IMR-90 (cell line): ENCODE measurements at regions not wholly inside any gene's neighbourhood (a gene's known extent, or its start where the extent isn't known, plus 50 kb on each side); places are given as distances from the start of the nearest gene placed in this dataset.

ENCODE experiments used
- ATAC-seq: fragments of 200-7000 bp; cut with Tn5 transposase; 2 replicates; pipeline ENCODE4 v1.9.1; 2020; ENCODE audit warnings: low read depth, mild to moderate bottlenecking, moderate library complexity
- BruUV-seq: library from RNA; stranded (reverse); fragments of 400-500 nt; replicated peaks from 2 replicates; lab custom pipeline; 2021; lab: Mats Ljungman, UMichigan
- CTCF ChIA-PET: fragments of 300-600 bp; formaldehyde crosslinking; extraction: SDS; loops from one replicate; lab custom pipeline; 2021; ENCODE audit warnings: antibody characterized with exemption; lab: Yijun Ruan, JAX
- POLR2A ChIA-PET: fragments of 300-600 bp; sonication (Branson Sonifier 250); formaldehyde crosslinking; loops from one replicate; lab custom pipeline; 2022; ENCODE audit warnings: antibody characterized with exemption; ENCODE audit not compliant: unreplicated experiment; lab: Charles Lee
- DNase-seq: peaks from one replicate; pipeline ENCODE4 v3.0.0; 2013
- H2AFZ ChIP-seq: replicated peaks from 2 replicates; pipeline ENCODE3; 2013; ENCODE audit warnings: low read length, mild to moderate bottlenecking; ENCODE audit not compliant: poor library complexity
- H2AK5ac ChIP-seq: 2 replicates; pipeline ENCODE4 v1.6.1; 2013; ENCODE audit warnings: low read depth, low read length, inconsistent platforms
- H2AK9ac ChIP-seq: replicated peaks from 2 replicates; pipeline ENCODE3; 2013; ENCODE audit warnings: mild to moderate bottlenecking, low read depth, low read length, moderate library complexity; ENCODE audit not compliant: poor library complexity
- H2BK120ac ChIP-seq: 2 replicates; pipeline ENCODE4 v1.6.1; 2013; ENCODE audit warnings: low read depth, low read length, inconsistent platforms
- H2BK15ac ChIP-seq: 3 replicates; pipeline ENCODE4 v1.6.1; 2013; ENCODE audit warnings: low read depth, low read length, inconsistent platforms
- H2BK20ac ChIP-seq: 2 replicates; pipeline ENCODE4 v1.6.1; 2013; ENCODE audit warnings: low read depth, mild to moderate bottlenecking, inconsistent platforms, low read length, moderate library complexity
- H2BK5ac ChIP-seq: 2 replicates; pipeline ENCODE4 v1.6.1; 2013; ENCODE audit warnings: mild to moderate bottlenecking, low read depth, low read length, inconsistent platforms; ENCODE audit not compliant: poor library complexity, severe bottlenecking
- H3K14ac ChIP-seq: replicated peaks from 2 replicates; pipeline ENCODE4 v1.6.1; 2013; ENCODE audit warnings: low read depth, low read length, inconsistent platforms
- H3K18ac ChIP-seq: 2 replicates; pipeline ENCODE4 v1.6.1; 2013; ENCODE audit warnings: low read depth, low read length, control low read depth
- H3K23ac ChIP-seq: 2 replicates; pipeline ENCODE4 v1.6.1; 2013; ENCODE audit warnings: low read depth, low read length, inconsistent platforms
- H3K27ac ChIP-seq: 2 replicates; pipeline ENCODE4 v1.5.1; 2013; ENCODE audit warnings: mild to moderate bottlenecking, control low read depth, low read length; ENCODE audit not compliant: insufficient read depth
- H3K27me3 ChIP-seq: 2 replicates; pipeline ENCODE4 v1.6.1; 2013; ENCODE audit warnings: low read length; ENCODE audit not compliant: control insufficient read depth, insufficient read depth
- H3K36me3 ChIP-seq: 2 replicates; pipeline ENCODE4 v1.6.1; 2013; ENCODE audit warnings: low read length, mixed read lengths; ENCODE audit not compliant: control insufficient read depth, insufficient read depth
- H3K4ac ChIP-seq: 2 replicates; pipeline ENCODE4 v1.6.1; 2013; ENCODE audit warnings: low read depth, low read length, inconsistent platforms
- H3K4me1 ChIP-seq: 2 replicates; pipeline ENCODE4 v1.6.1; 2013; ENCODE audit warnings: low read length, mixed read lengths; ENCODE audit not compliant: control insufficient read depth, insufficient read depth
- H3K4me2 ChIP-seq: 2 replicates; pipeline ENCODE4 v1.6.1; 2013; ENCODE audit warnings: low read depth, mild to moderate bottlenecking, control low read depth, low read length, moderate library complexity
- H3K4me3 ChIP-seq: 2 replicates; pipeline ENCODE4 v1.5.1; 2013; ENCODE audit warnings: low read depth, mild to moderate bottlenecking, control low read depth, low read length, moderate library complexity; ENCODE audit not compliant: insufficient read depth
- H3K56ac ChIP-seq: 2 replicates; pipeline ENCODE4 v1.6.1; 2013; ENCODE audit warnings: low read length, inconsistent platforms; ENCODE audit not compliant: insufficient read depth; ENCODE audit errors: extremely low read depth
- H3K79me1 ChIP-seq, 2 experiments: 2 replicates each; pipeline ENCODE4 v1.6.1; 2013; ENCODE audit warnings: low read length in 2 of 2, inconsistent platforms in 1 of 2, low read depth in 1 of 2
- H3K9ac ChIP-seq: 2 replicates; pipeline ENCODE4 v1.6.1; 2013; ENCODE audit warnings: low read depth, low read length, control low read depth
- H3K9me1 ChIP-seq: 2 replicates; pipeline ENCODE4 v1.6.1; 2013; ENCODE audit warnings: low read length, inconsistent platforms; ENCODE audit not compliant: insufficient read depth
- H3K9me3 ChIP-seq: 2 replicates; pipeline ENCODE4 v1.6.1; 2013; ENCODE audit warnings: low read length; ENCODE audit not compliant: control insufficient read depth, insufficient read depth
- H4K20me1 ChIP-seq: 2 replicates; pipeline ENCODE4 v1.6.1; 2013; ENCODE audit warnings: low read length, inconsistent platforms; ENCODE audit not compliant: insufficient read depth
- H4K5ac ChIP-seq: 2 replicates; pipeline ENCODE4 v1.6.1; 2013; ENCODE audit warnings: mild to moderate bottlenecking, low read depth, low read length, control low read depth
- H4K8ac ChIP-seq, 2 experiments: 2 replicates each; pipeline ENCODE4 v1.6.1; 2013; ENCODE audit warnings: low read depth in 2 of 2, low read length in 2 of 2, control low read depth in 1 of 2, inconsistent platforms in 1 of 2
- H4K91ac ChIP-seq: 2 replicates; pipeline ENCODE4 v1.6.1; 2013; ENCODE audit warnings: low read depth, low read length, inconsistent platforms; ENCODE audit not compliant: insufficient read depth
- BHLHE40 ChIP-seq: fragments of 150-350 bp; IDR thresholded peaks from 2 replicates; pipeline ENCODE4 v1.6.1; 2016; ENCODE audit warnings: mild to moderate bottlenecking, low read depth, low read length
- CEBPB ChIP-seq: IDR thresholded peaks from 2 replicates; pipeline ENCODE4 v1.6.1; 2012; ENCODE audit warnings: low read depth, low read length, improper control_type of control experiment
- MAZ ChIP-seq: IDR thresholded peaks from 2 replicates; pipeline ENCODE4 v1.6.1; 2012; ENCODE audit warnings: low read depth, mild to moderate bottlenecking, low read length, improper control_type of control experiment, moderate library complexity, borderline replicate concordance
- MXI1 ChIP-seq: IDR thresholded peaks from 2 replicates; pipeline ENCODE4 v1.6.1; 2012; ENCODE audit warnings: low read depth, mild to moderate bottlenecking, low read length, moderate library complexity, borderline replicate concordance
- RAD21 ChIP-seq: IDR thresholded peaks from 2 replicates; pipeline ENCODE4 v1.6.1; 2012; ENCODE audit warnings: low read length, improper control_type of control experiment
- RCOR1 ChIP-seq: IDR thresholded peaks from 2 replicates; pipeline ENCODE4 v1.6.1; 2012; ENCODE audit warnings: mild to moderate bottlenecking, low read length, improper control_type of control experiment; ENCODE audit not compliant: insufficient replicate concordance
- RFX5 ChIP-seq: IDR thresholded peaks from 2 replicates; pipeline ENCODE4 v1.8.0; 2012; ENCODE audit warnings: low read depth, mild to moderate bottlenecking, low read length, moderate library complexity
- SMC3 ChIP-seq: fragments of 150-350 bp; IDR thresholded peaks from 2 replicates; pipeline ENCODE4 v1.6.1; 2016; ENCODE audit warnings: low read depth, mild to moderate bottlenecking, antibody characterized with exemption, low read length, moderate library complexity
- WGBS, 2 experiments: methylation state at CpG; one replicate each; pipeline versions ENCODE4 v1.1.5 to v1.1.7; 2013; ENCODE audit warnings: missing lambda C conversion rate in 2 of 2; ENCODE audit not compliant: insufficient read length in 1 of 2; ENCODE audit errors: extremely low coverage in 2 of 2; 5-methylcytosine and 5-hydroxymethylcytosine counted together
- dilution Hi-C: fragments of 300-500 bp; cut with HindIII; formaldehyde crosslinking; loops from one replicate; pipeline ENCODE4 v1.14.3; 2018; ENCODE audit warnings: low sequenced_read_pairs; ENCODE audit not compliant: unreplicated experiment
- in situ Hi-C: fragments of 300-500 bp; cut with MboI; formaldehyde crosslinking; loops from 3 replicates; pipeline ENCODE4 v1.14.3; 2019; ENCODE audit warnings: low sequenced_read_pairs, inconsistent platforms, mixed read lengths
- intact Hi-C: fragments of 100-400 bp; cut with micrococcal nuclease; formaldehyde crosslinking; loops from 2 replicates; pipeline ENCODE4 v1.10.0; 2022
- TF ChIP-seq, protein P1 (sequence below): fragments of 150-350 bp; IDR thresholded peaks from 2 replicates; pipeline ENCODE4 v1.6.1; 2017; ENCODE audit warnings: mild to moderate bottlenecking, antibody characterized with exemption, low read length, low read depth
- TF ChIP-seq, protein P2 (sequence below): conservative IDR thresholded peaks from 2 replicates; pipeline ENCODE4 v1.5.1; 2012; ENCODE audit warnings: mild to moderate bottlenecking, low read depth, low read length, improper control_type of control experiment

DNA sequence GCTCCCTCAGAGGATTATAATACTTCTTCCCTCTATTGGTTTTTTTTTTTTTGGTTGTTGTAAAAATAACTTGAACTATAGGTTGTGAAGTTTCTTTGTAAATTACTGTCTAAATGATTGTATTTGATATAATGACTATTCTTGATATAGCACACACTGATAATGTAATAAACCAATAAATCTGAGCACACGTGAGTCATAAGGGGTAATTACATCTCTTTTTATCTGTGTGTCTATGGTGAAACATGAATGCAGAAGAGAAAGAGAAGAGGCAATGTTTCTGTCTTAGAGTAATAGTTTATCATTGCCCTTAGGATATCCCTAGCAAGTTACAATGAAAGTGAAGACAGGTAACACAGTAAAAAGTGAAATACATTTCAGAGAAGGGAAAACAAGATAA is 64.1 kb upstream of the RAPGEF4 start:
- H3K56ac ChIP-seq = no peak overlapping the region
- no peak overlapping the region for H2BK15ac ChIP-seq
- no peak overlapping the region for H3K14ac ChIP-seq
- peaks cover 0 to 2% of the 10 kb centered on the region in 2 experiments; a peak in 1 of 4 replicates for H3K79me1 ChIP-seq
- H3K4me2 ChIP-seq = no peak overlapping the region
- WGBS, 2 experiments = no CpG with 5 or more reads among the region's 1 CpG
- peak; percentile 27 for DNase-seq
- H3K23ac ChIP-seq = no peak overlapping the region
- no peak overlapping the region for H2AFZ ChIP-seq
- CTCF ChIA-PET = interaction anchor here (1.0 to 1.1 kb wide), 2 partner anchors 9 to 22 kb away, joined by 3 read pairs; no protein-coding TSS in a partner anchor
- H4K8ac ChIP-seq = no peak overlapping the region
- peaks cover 9% of the 10 kb centered on the region; the same call in 1 of the 2 replicates for H3K9me3 ChIP-seq
- H4K20me1 ChIP-seq = no peaks in the 10 kb centered on the region
- H2BK120ac ChIP-seq = no peak overlapping the region
- H3K4me1 ChIP-seq = peaks cover 7% of the 10 kb centered on the region; the same call in 1 of the 2 replicates
- no peaks in the 10 kb centered on the region for H3K27me3 ChIP-seq
- in situ Hi-C loops = no loop called here
- TF ChIP-seq RAD21 (no peak), RCOR1 (no peak), SMC3 (no peak), BHLHE40 (no peak), CEBPB (no peak), MAZ (no peak), RFX5 (no peak), MXI1 (no peak)
- TF ChIP-seq, protein P1, sequence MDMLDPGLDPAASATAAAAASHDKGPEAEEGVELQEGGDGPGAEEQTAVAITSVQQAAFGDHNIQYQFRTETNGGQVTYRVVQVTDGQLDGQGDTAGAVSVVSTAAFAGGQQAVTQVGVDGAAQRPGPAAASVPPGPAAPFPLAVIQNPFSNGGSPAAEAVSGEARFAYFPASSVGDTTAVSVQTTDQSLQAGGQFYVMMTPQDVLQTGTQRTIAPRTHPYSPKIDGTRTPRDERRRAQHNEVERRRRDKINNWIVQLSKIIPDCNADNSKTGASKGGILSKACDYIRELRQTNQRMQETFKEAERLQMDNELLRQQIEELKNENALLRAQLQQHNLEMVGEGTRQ = no peak
- TF ChIP-seq, protein P2, sequence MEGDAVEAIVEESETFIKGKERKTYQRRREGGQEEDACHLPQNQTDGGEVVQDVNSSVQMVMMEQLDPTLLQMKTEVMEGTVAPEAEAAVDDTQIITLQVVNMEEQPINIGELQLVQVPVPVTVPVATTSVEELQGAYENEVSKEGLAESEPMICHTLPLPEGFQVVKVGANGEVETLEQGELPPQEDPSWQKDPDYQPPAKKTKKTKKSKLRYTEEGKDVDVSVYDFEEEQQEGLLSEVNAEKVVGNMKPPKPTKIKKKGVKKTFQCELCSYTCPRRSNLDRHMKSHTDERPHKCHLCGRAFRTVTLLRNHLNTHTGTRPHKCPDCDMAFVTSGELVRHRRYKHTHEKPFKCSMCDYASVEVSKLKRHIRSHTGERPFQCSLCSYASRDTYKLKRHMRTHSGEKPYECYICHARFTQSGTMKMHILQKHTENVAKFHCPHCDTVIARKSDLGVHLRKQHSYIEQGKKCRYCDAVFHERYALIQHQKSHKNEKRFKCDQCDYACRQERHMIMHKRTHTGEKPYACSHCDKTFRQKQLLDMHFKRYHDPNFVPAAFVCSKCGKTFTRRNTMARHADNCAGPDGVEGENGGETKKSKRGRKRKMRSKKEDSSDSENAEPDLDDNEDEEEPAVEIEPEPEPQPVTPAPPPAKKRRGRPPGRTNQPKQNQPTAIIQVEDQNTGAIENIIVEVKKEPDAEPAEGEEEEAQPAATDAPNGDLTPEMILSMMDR = no peak
- no peak overlapping the region for H2AK9ac ChIP-seq
- H3K4ac ChIP-seq = no peak overlapping the region
- H3K9ac ChIP-seq = no peak overlapping the region
- no peak overlapping the region for H3K27ac ChIP-seq
- POLR2A ChIA-PET = no interaction called here
- ATAC-seq = no peak
- no peak overlapping the region for H4K91ac ChIP-seq
- H3K9me1 ChIP-seq = 0 out of 2 replicates have a peak, but pooled peaks cover 2% of the 10 kb centered on the region
- BruUV-seq = no TSS peak
- H4K5ac ChIP-seq = no peak overlapping the region
- no peak overlapping the region for H3K18ac ChIP-seq
- H2AK5ac ChIP-seq = no peak overlapping the region
- intact Hi-C loops = no loop called here
- no peak overlapping the region for H2BK5ac ChIP-seq
- no peaks in the 10 kb centered on the region for H3K36me3 ChIP-seq
- H3K4me3 ChIP-seq = no peak overlapping the region
- no peak overlapping the region for H2BK20ac ChIP-seq
- dilution Hi-C loops = no loop called here
